Chondrocyte (in vitro differentiated cells): ENCODE measurements at regions not wholly inside any gene's neighbourhood (a gene's known extent, or its start where the extent isn't known, plus 50 kb on each side); places are given as distances from the start of the nearest gene placed in this dataset.

Experiments used
- DNase-seq: peaks from one replicate; pipeline ENCODE4 v3.0.0; 2021; ENCODE audit warnings: mixed read lengths, low spot score
- H3K27ac Mint-ChIP-seq: one replicate; pipeline ENCODE4 v1.8.0; 2021; ENCODE audit warnings: mild to moderate bottlenecking, moderate library complexity, mixed read lengths; ENCODE audit not compliant: unreplicated experiment
- H3K27me3 Mint-ChIP-seq: 2 replicates; pipeline ENCODE4 v1.8.0; 2021; ENCODE audit warnings: low read depth, mixed read lengths
- H3K36me3 Mint-ChIP-seq: 2 replicates; pipeline ENCODE4 v1.8.0; 2021; ENCODE audit warnings: low read depth, mixed read lengths
- H3K4me1 Mint-ChIP-seq: 2 replicates; pipeline ENCODE4 v1.8.0; 2021; ENCODE audit warnings: low read depth, mild to moderate bottlenecking, mixed read lengths
- H3K4me3 Mint-ChIP-seq: one replicate; pipeline ENCODE4 v1.8.0; 2021; ENCODE audit warnings: mild to moderate bottlenecking, moderate library complexity, mixed read lengths; ENCODE audit not compliant: unreplicated experiment
- H3K9me3 Mint-ChIP-seq: 2 replicates; pipeline ENCODE4 v1.8.0; 2021; ENCODE audit warnings: low read depth, mixed read lengths
- CTCF ChIP-seq: fragments of 200-600 bp; sonication (generic); IDR thresholded peaks from 2 replicates; pipeline ENCODE4 v1.5.0; 2021; ENCODE audit warnings: antibody characterized with exemption, mild to moderate bottlenecking, moderate library complexity

- Mint-ChIP-seq H3K27me3 (no peaks in the 10 kb centered on the region), H3K4me3 (no peak overlapping the region), H3K36me3 (peaks cover 1% of the 10 kb centered on the region), H3K9me3 (no peaks in the 10 kb centered on the region), H3K27ac (peak overlapping the region; percentile 50), H3K4me1 (peaks cover 55% of the 10 kb centered on the region)
- no peak for TF ChIP-seq CTCF
- no peak for DNase-seq
Observed at GRCh38 chr2:150609831-150610582, 122.5 kb upstream of the RND3 start.

- Mint-ChIP-seq H3K4me1 (peaks cover 45% of the 10 kb centered on the region), H3K27ac (no peak overlapping the region), H3K27me3 (no peaks in the 10 kb centered on the region), H3K36me3 (peaks cover 1% of the 10 kb centered on the region), H3K4me3 (no peak overlapping the region), H3K9me3 (no peaks in the 10 kb centered on the region)
- no peak for TF ChIP-seq CTCF
- DNase-seq: no peak
Observed at GRCh38 chr2:150608341-150608740, 120.9 kb upstream of the RND3 start.

- no peak for TF ChIP-seq CTCF
- no peak for DNase-seq
- Mint-ChIP-seq H3K4me1 (peaks cover 36% of the 10 kb centered on the region), H3K9me3 (no peaks in the 10 kb centered on the region), H3K27ac (no peak overlapping the region), H3K4me3 (no peak overlapping the region), H3K36me3 (peaks cover 1% of the 10 kb centered on the region), H3K27me3 (no peaks in the 10 kb centered on the region)
Observed at GRCh38 chr2:150607390-150607811, 119.9 kb upstream of the RND3 start.

GRCh38 chr2:150606380-150607060 lies 119.1 kb upstream of the RND3 start:
- H3K36me3 Mint-ChIP-seq: peaks cover 1% of the 10 kb centered on the region
- H3K27ac Mint-ChIP-seq: no peak overlapping the region
- peaks cover 40% of the 10 kb centered on the region for H3K4me1 Mint-ChIP-seq
- no peak overlapping the region for H3K4me3 Mint-ChIP-seq
- H3K9me3 Mint-ChIP-seq: no peaks in the 10 kb centered on the region
- no peak for DNase-seq
- no peaks in the 10 kb centered on the region for H3K27me3 Mint-ChIP-seq
- TF ChIP-seq CTCF: no peak

GRCh38 chr2:150605664-150606063 lies 118.2 kb upstream of the RND3 start:
- H3K9me3 Mint-ChIP-seq: no peaks in the 10 kb centered on the region
- no peak overlapping the region for H3K27ac Mint-ChIP-seq
- no peak for DNase-seq
- H3K36me3 Mint-ChIP-seq: peaks cover 1% of the 10 kb centered on the region
- TF ChIP-seq CTCF: no peak
- no peaks in the 10 kb centered on the region for H3K27me3 Mint-ChIP-seq
- no peak overlapping the region for H3K4me3 Mint-ChIP-seq
- peaks cover 45% of the 10 kb centered on the region for H3K4me1 Mint-ChIP-seq
